Large intestine (tissue), 3 donors: ENCODE measurements at regions not wholly inside any gene's neighbourhood (a gene's known extent, or its start where the extent isn't known, plus 50 kb on each side); places are given as distances from the start of the nearest gene placed in this dataset.
"Not testable (repeated sequence)": the region's sequence is repeated elsewhere in the genome, so short reads cannot be mapped to it uniquely, and the experiment has no call there.

Experiments
- DNase-seq, 2 donors: peaks; one replicate each; pipeline versions ENCODE4 v3.0.0 to v3.0.0-alpha.2; 2013
- H3K27ac ChIP-seq: one replicate; pipeline ENCODE4 v1.5.1; 2013; ENCODE audit warnings: low read length
- H3K27me3 ChIP-seq: 2 replicates; pipeline ENCODE4 v1.6.1; 2013; ENCODE audit warnings: low read length; ENCODE audit not compliant: control insufficient read depth, insufficient read depth
- H3K36me3 ChIP-seq: 2 replicates; pipeline ENCODE4 v1.6.1; 2013; ENCODE audit warnings: low read length; ENCODE audit not compliant: control insufficient read depth, insufficient read depth
- H3K4me1 ChIP-seq: one replicate; pipeline ENCODE4 v1.6.1; 2013; ENCODE audit warnings: low read length; ENCODE audit not compliant: control insufficient read depth, insufficient read depth
- H3K4me3 ChIP-seq: one replicate; pipeline ENCODE4 v1.5.1; 2013; ENCODE audit warnings: low read length
- H3K9me3 ChIP-seq: one replicate; pipeline ENCODE4 v1.6.1; 2013; ENCODE audit warnings: mild to moderate bottlenecking, low read depth, low read length, moderate library complexity; ENCODE audit not compliant: control insufficient read depth
- WGBS: methylation state at CpG from one replicate; pipeline ENCODE4 v1.1.5; 2013; ENCODE audit warnings: low lambda C conversion rate; ENCODE audit not compliant: insufficient coverage; 5-methylcytosine and 5-hydroxymethylcytosine counted together

DNA sequence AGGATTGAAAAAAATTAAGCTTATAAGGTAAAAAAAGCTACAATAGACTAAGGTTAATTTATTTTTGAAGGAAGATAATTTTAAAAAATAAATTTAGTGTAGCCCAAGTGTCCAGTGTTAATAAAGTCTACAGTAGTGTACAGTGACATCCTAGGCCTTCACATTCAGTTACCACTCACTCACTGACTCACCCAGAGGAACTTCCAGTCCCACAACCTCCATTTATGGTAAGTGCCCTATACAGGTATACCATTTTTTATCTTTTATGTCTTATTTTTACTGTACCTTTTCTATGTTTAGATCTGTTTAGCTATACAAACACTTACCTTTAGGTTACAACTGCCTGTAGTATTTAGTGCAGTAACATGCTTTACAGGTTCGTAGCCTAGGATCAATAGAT lies 79.8 kb upstream of the ZNF462 start:
- no peak for DNase-seq
- H3K36me3 ChIP-seq: no peaks in the 10 kb centered on the region
- no peaks in the 10 kb centered on the region for H3K4me1 ChIP-seq
- H3K9me3 ChIP-seq: no peaks in the 10 kb centered on the region
- H3K27me3 ChIP-seq: no peaks in the 10 kb centered on the region
- H3K27ac ChIP-seq: no peak overlapping the region
- no CpG with 5 or more reads among the region's 1 CpG for WGBS
- no peak overlapping the region for H3K4me3 ChIP-seq

DNA sequence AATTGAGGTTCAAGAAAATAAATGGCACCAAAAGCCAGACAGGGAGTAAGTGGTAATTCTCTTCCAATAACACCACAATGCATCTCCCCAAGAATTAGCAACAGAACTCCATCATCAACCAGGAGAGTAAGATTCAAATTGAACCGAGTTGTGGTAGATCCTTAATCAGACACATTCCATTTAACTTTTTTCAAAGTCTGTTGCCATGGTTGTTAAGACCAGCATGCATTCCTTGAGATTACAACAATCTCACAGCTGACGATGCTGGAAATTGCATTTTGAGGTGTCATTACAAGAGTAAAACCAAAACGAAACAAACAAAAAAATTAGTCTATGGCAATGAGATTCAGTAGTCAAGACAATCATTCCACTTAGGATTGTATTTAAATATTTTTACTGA lies 78.9 kb upstream of the ZNF462 start:
- H3K4me3 ChIP-seq: no peak overlapping the region
- no peaks in the 10 kb centered on the region for H3K36me3 ChIP-seq
- no peaks in the 10 kb centered on the region for H3K27me3 ChIP-seq
- no peaks in the 10 kb centered on the region for H3K4me1 ChIP-seq
- no peak for DNase-seq
- H3K27ac ChIP-seq: no peak overlapping the region
- 75% methylated on average over 1 of the region's 3 CpGs for whole genome bisulfite sequencing
- H3K9me3 ChIP-seq: no peaks in the 10 kb centered on the region

DNA sequence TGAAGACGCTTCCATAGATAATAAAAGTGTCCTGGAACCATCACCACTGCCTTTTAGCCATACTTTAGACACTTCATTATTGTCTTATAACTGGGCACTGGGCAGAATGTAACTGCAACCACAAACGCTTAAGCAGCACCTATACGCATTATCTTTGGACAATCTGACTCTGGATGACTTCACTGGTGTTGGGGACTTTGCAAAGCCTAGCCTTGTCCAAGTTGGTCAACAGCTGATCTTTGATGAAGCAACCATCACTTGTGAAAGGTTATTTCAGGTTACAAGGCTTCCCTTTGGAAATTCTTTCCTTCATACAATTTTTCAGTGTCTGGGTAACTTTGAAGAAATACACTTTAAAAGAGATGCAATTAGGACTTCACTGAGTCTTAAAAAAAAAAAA lies 77.8 kb upstream of the ZNF462 start:
- H3K27me3 ChIP-seq: no peaks in the 10 kb centered on the region
- DNase-seq: no peak
- no peak overlapping the region for H3K27ac ChIP-seq
- H3K36me3 ChIP-seq: no peaks in the 10 kb centered on the region
- no peaks in the 10 kb centered on the region for H3K9me3 ChIP-seq
- no peaks in the 10 kb centered on the region for H3K4me1 ChIP-seq
- no peak overlapping the region for H3K4me3 ChIP-seq
- no CpG with 5 or more reads among the region's 3 CpGs for WGBS

GRCh38 chr9:106788021-106788420 lies 74.9 kb upstream of the ZNF462 start:
- not testable (repeated sequence) for H3K27me3 ChIP-seq, H3K9me3 ChIP-seq, H3K4me3 ChIP-seq, H3K4me1 ChIP-seq, H3K36me3 ChIP-seq, DNase-seq, H3K27ac ChIP-seq
- no CpG with 5 or more reads among the region's 2 CpGs for WGBS

DNA sequence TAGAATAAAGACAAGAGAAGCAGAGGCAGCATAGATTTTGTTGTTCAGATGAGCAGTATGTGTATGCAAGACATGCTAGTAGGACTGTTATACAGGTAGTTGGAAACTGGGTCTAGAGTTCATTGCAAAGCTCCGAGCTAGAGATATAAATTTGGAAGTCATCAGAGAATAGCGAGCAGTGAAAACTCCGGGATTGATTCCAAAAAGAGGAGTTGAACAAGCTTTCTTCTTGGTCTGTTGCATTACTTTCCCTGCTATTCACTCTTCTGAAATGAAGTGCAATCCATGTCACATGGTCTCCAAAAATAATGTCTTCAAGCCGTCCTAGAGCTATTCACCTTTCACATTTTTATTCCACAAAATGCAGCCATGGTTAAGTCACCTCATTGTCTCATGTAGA lies 67.9 kb upstream of the ZNF462 start:
- no peaks in the 10 kb centered on the region for H3K4me1 ChIP-seq

DNA sequence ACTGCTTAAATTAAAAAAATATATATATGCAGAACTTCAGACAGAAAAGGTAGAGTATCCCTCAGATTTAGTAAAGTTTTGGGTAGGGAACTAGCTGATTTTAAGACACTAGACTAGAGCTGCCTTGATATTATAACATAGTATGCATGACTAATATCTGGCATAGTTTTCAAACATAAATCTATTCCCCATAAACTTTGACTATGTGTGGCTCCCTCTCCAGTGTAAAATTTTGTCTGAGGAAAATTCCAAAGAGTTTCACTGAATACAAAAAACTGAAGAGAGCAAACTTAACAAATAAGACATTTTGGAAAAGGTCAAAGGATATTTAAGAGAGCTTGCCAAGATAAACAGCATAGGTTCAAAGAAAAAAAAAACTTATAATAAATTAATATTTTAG lies 66.2 kb upstream of the ZNF462 start:
- no peak overlapping the region for H3K27ac ChIP-seq
- no peaks in the 10 kb centered on the region for H3K27me3 ChIP-seq
- no peaks in the 10 kb centered on the region for H3K36me3 ChIP-seq
- no peak overlapping the region for H3K4me3 ChIP-seq
- H3K4me1 ChIP-seq: no peaks in the 10 kb centered on the region
- no peak for DNase-seq
- H3K9me3 ChIP-seq: peaks cover 6% of the 10 kb centered on the region

More for the DNA sequence above, 67.9 kb upstream of the ZNF462 start:
- Histone ChIP-seq H3K27me3 (no peaks in the 10 kb centered on the region), H3K9me3 (peaks cover 6% of the 10 kb centered on the region), H3K36me3 (no peaks in the 10 kb centered on the region), H3K27ac (no peak overlapping the region), H3K4me3 (no peak overlapping the region)
- DNase-seq: no peak
- 100% methylated on average over 1 of the region's 4 CpGs for WGBS

DNA sequence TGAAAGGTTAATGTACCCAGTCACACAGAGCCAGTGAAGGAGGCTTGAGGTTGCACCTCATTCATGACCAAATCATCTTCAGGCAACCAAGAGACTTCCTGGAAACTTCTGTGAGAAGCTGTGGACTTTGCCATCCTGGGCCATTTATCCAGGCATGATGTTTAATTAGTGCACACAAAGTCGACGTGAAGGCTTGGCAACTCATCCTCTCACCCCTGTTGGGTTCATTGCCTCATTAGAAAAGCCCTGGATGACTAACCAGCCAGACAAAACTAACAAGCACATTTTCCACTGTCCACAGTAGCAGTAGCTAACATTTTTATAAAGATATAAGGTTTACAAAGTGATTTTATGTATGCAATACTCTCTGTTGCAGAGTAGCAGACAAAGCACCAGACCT lies 65.7 kb upstream of the ZNF462 start:
- peak; percentile 14 to 52 for DNase-seq
- Histone ChIP-seq H3K4me1 (no peaks in the 10 kb centered on the region), H3K27me3 (no peaks in the 10 kb centered on the region), H3K27ac (no peak overlapping the region), H3K9me3 (peaks cover 6% of the 10 kb centered on the region), H3K4me3 (no peak overlapping the region), H3K36me3 (no peaks in the 10 kb centered on the region)
- WGBS: no CpG with 5 or more reads among the region's 2 CpGs

DNA sequence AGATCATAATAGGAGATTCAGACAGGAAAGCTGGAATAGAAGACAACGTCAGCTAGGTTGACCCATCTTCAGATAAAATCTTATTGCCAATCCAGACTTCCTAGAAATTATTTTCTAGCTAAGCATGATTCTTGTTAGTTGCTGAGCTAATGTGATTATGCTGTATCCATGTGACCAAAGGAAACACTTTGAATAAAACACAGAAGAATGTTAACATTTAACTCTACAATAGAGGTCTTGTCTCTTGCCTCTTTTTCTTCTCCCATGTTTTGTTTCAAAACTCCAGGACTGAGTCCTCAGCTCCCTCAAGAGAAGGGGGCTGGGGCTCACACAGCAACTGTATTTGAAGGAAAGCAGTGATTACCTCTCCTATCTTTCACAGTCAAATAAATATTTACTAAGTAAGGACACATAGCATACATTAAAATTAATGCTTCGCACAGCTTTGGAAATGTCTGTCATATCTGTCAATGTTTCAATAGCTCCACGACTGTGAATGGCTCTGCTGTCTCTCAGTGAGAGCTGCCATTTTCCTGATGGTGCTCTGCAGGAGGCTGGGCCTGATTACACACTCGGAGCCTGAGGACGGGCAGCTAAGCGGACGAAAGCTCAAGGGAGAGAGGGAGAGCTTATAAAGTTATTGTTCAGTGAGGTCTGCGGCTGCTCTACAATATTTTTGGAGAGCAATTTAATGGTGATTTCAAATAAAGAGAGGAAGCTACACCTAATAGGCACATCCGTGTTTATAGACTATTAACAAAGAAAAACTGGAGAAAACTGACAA lies 64.8 kb upstream of the ZNF462 start:
- no peaks in the 10 kb centered on the region for H3K4me1 ChIP-seq
- H3K4me3 ChIP-seq: no peak overlapping the region
- DNase-seq: no peak
- no peaks in the 10 kb centered on the region for H3K36me3 ChIP-seq
- no peaks in the 10 kb centered on the region for H3K27me3 ChIP-seq
- no CpG with 5 or more reads among the region's 9 CpGs for WGBS
- no peak overlapping the region for H3K27ac ChIP-seq
- H3K9me3 ChIP-seq: peaks cover 6% of the 10 kb centered on the region

DNA sequence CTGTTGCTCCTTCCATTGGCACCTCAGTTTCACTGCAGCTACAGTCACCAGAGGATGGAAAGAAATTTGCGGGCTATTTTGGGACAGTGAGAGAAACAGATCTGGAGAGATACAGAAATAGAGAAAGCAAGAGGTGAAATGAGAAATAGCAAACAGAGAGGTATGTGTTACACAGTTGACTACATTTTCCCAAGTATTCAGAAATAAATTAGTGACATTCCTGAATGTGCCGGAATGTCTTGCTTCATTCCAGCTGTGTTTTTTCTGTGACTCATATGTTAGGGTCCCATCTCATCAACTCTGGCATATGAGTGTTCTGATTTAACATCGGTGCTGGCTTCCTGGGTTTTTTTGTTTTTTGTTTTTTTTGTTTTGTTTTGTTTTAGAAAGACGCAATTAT lies 63.8 kb upstream of the ZNF462 start:
- Histone ChIP-seq H3K27ac (no peak overlapping the region), H3K36me3 (no peaks in the 10 kb centered on the region), H3K4me1 (no peaks in the 10 kb centered on the region), H3K9me3 (peaks cover 6% of the 10 kb centered on the region), H3K27me3 (no peaks in the 10 kb centered on the region), H3K4me3 (no peak overlapping the region)
- WGBS: 94% methylated on average over 2 of the region's 4 CpGs
- no peak for DNase-seq

- Histone ChIP-seq H3K27me3 (no peaks in the 10 kb centered on the region), H3K36me3 (no peaks in the 10 kb centered on the region), H3K27ac (no peak overlapping the region), H3K4me1 (no peaks in the 10 kb centered on the region), H3K9me3 (no peaks in the 10 kb centered on the region), H3K4me3 (no peak overlapping the region)
- WGBS: no CpG with 5 or more reads among the region's 6 CpGs
- DNase-seq: no peak
Measured at GRCh38 chr9:106800701-106801270, 62.2 kb upstream of the ZNF462 start.

DNA sequence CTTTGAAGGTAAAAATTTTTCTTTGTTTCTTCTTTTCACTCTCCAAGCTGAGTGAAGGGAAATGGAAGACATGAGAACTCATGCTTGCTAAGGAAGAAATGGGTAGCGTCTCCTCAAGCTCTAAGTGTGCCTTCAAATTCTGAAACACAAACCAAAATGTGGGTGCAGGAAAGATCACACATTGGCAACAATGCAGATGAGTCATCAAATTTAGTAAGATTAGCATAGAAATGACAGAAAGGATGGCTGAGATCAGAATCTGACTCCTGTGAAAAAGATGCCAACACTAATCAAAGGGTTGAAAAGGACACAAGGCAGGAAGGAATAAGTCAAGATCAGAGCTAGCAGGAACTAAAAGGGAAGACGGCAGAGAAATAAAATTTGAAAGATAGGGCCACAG lies 61.1 kb upstream of the ZNF462 start:
- 94% methylated on average over 2 of the region's 2 CpGs for WGBS

More for the DNA sequence above, 61.1 kb upstream of the ZNF462 start:
- H3K4me1 ChIP-seq: no peaks in the 10 kb centered on the region
- DNase-seq: no peak
- H3K4me3 ChIP-seq: no peak overlapping the region
- no peak overlapping the region for H3K27ac ChIP-seq
- H3K27me3 ChIP-seq: no peaks in the 10 kb centered on the region
- no peaks in the 10 kb centered on the region for H3K9me3 ChIP-seq
- no peaks in the 10 kb centered on the region for H3K36me3 ChIP-seq
